ENCODE measurements at regions not wholly inside any gene's neighbourhood (a gene's known extent, or its start where the extent isn't known, plus 50 kb on each side); places are given as distances from the start of the nearest gene placed in this dataset.

DNA sequence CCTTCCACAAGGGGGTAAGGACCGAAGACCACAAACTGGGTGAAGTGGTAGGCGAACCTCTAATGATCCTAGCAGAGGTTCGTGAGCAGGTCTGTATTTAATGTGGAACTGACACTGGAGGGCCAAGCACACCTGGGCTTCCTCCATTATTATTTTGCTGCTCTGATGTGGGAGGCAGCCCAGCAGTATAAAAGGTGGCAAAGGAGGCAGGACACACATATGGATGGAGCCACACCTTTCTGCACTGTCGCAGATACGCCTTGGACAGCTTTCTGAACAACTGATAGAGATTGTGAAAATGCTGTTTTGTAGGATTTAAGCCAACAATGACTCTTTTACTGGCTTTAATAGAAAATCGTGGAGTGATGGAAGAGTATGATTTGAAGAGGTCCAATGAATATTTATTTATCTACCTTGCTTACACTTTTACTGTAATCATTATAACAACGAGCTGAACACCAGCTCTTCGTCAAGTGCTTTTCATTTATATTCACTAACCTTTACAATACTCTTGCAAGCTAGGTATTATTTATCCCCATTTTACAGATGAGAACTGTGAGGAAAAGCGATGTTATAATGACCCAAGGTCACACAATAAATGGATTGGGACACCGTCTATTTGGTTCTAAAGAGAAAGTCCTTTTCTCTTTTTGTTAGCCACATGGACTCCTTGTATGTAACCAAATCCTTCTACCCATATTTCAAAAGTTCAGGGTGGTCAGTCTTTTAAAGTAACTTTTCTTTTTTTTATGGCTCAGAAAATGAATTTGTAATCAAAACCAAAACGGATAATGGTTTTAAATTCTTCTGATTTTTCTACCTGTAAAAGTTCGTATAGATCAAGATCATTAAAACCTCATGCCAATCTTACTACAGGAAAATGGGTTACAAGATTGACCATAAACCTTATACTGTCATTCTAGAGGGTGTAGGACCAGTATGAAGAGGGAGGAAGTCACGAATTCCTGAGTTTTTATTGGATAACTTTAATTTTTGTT is 116.9 kb downstream of the UTRN start:
- TF ChIP-seq, protein P1, sequence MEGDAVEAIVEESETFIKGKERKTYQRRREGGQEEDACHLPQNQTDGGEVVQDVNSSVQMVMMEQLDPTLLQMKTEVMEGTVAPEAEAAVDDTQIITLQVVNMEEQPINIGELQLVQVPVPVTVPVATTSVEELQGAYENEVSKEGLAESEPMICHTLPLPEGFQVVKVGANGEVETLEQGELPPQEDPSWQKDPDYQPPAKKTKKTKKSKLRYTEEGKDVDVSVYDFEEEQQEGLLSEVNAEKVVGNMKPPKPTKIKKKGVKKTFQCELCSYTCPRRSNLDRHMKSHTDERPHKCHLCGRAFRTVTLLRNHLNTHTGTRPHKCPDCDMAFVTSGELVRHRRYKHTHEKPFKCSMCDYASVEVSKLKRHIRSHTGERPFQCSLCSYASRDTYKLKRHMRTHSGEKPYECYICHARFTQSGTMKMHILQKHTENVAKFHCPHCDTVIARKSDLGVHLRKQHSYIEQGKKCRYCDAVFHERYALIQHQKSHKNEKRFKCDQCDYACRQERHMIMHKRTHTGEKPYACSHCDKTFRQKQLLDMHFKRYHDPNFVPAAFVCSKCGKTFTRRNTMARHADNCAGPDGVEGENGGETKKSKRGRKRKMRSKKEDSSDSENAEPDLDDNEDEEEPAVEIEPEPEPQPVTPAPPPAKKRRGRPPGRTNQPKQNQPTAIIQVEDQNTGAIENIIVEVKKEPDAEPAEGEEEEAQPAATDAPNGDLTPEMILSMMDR (IDR thresholded peaks at IDR 0.05), result no peak
- TF ChIP-seq ZFX (IDR thresholded peaks at IDR 0.05; ENCODE audit: borderline replicate concordance), result no peak

Data from 22Rv1 (cell line).